Activated T-helper 1 cell treated with anti-CD3 and anti-CD28 coated beads, Interleukin-12 subunit alpha, Interleukin-12 subunit beta, Interleukin-2, Interleukin-4 antibody, amounts not matched to agents 30 ng/mL and 10 ng/mL and 1 ng/mL, durations not matched to agents 14 hours and 24 hours and 36 hours (primary cell): ENCODE measurements at regions not wholly inside any gene's neighbourhood (a gene's known extent, or its start where the extent isn't known, plus 50 kb on each side); places are given as distances from the start of the nearest gene placed in this dataset.
"Not testable (repeated sequence)": the region's sequence is repeated elsewhere in the genome, so short reads cannot be mapped to it uniquely, and the experiment has no call there.

ENCODE experiments used
- DNase-seq: peaks from one replicate; pipeline ENCODE4 v3.0.0; 2021; ENCODE audit warnings: low spot score
- H3K27ac Mint-ChIP-seq: one replicate; pipeline ENCODE4 v1.8.0; 2021; ENCODE audit warnings: mild to moderate bottlenecking, mixed read lengths
- H3K27me3 Mint-ChIP-seq: one replicate; pipeline ENCODE4 v1.8.0; 2022; ENCODE audit warnings: mild to moderate bottlenecking, moderate library complexity, mixed read lengths; ENCODE audit not compliant: insufficient read depth
- H3K36me3 Mint-ChIP-seq: one replicate; pipeline ENCODE4 v1.8.0; 2021; ENCODE audit warnings: low read depth, mixed read lengths
- H3K4me1 Mint-ChIP-seq: one replicate; pipeline ENCODE4 v1.8.0; 2021; ENCODE audit warnings: low read depth, mixed read lengths
- H3K4me3 Mint-ChIP-seq: one replicate; pipeline ENCODE4 v1.8.0; 2021; ENCODE audit warnings: mild to moderate bottlenecking, moderate library complexity, mixed read lengths
- H3K9me3 Mint-ChIP-seq: one replicate; pipeline ENCODE4 v1.8.0; 2021; ENCODE audit warnings: mixed read lengths
- intact Hi-C: fragments of 100-400 bp; cut with micrococcal nuclease; formaldehyde crosslinking; loops from one replicate; pipeline ENCODE4 v1.15.1; 2024

GRCh38 chr1:166627558-166627957 is 211.7 kb upstream of the POGK start:
- Mint-ChIP-seq H3K27me3 (no peaks in the 10 kb centered on the region), H3K27ac (no peak overlapping the region), H3K4me1 (no peaks in the 10 kb centered on the region), H3K4me3 (no peak overlapping the region), H3K9me3 (no peaks in the 10 kb centered on the region), H3K36me3 (no peaks in the 10 kb centered on the region)
- DNase-seq = no peak
- intact Hi-C loops = no loop called here

GRCh38 chr1:166628259-166628658 is 211.0 kb upstream of the POGK start:
- no peak for DNase-seq

GRCh38 chr1:166629946-166630345 is 209.3 kb upstream of the POGK start:
- Mint-ChIP-seq H3K4me1 (no peaks in the 10 kb centered on the region), H3K4me3 (no peak overlapping the region), H3K27ac (no peak overlapping the region), H3K27me3 (peaks cover 2% of the 10 kb centered on the region), H3K36me3 (no peaks in the 10 kb centered on the region), H3K9me3 (no peaks in the 10 kb centered on the region)
- no peak for DNase-seq
- intact Hi-C loops = no loop called here

More at GRCh38 chr1:166628259-166628658, 211.0 kb upstream of the POGK start:
- no peaks in the 10 kb centered on the region for H3K4me1 Mint-ChIP-seq
- H3K9me3 Mint-ChIP-seq = no peaks in the 10 kb centered on the region
- H3K27me3 Mint-ChIP-seq = no peaks in the 10 kb centered on the region
- H3K36me3 Mint-ChIP-seq = no peaks in the 10 kb centered on the region
- intact Hi-C loops = no loop called here
- H3K27ac Mint-ChIP-seq = no peak overlapping the region
- no peak overlapping the region for H3K4me3 Mint-ChIP-seq

GRCh38 chr1:166630369-166630768 is 208.9 kb upstream of the POGK start:
- intact Hi-C loops = no loop called here
- Mint-ChIP-seq H3K9me3 (no peaks in the 10 kb centered on the region), H3K4me3 (no peak overlapping the region), H3K4me1 (no peaks in the 10 kb centered on the region), H3K27me3 (peaks cover 2% of the 10 kb centered on the region), H3K36me3 (no peaks in the 10 kb centered on the region), H3K27ac (no peak overlapping the region)
- no peak for DNase-seq

- Mint-ChIP-seq H3K27me3 (peaks cover 2% of the 10 kb centered on the region), H3K27ac (no peak overlapping the region), H3K36me3 (no peaks in the 10 kb centered on the region), H3K4me1 (no peaks in the 10 kb centered on the region), H3K4me3 (no peak overlapping the region), H3K9me3 (no peaks in the 10 kb centered on the region)
- DNase-seq = no peak
- intact Hi-C loops = no loop called here
These were observed 201.1 kb upstream of the POGK start for GRCh38 chr1:166638137-166638536.

GRCh38 chr1:166657228-166657627 is 182.0 kb upstream of the POGK start:
- H3K36me3 Mint-ChIP-seq, H3K27me3 Mint-ChIP-seq, DNase-seq, intact Hi-C loops, H3K4me1 Mint-ChIP-seq, H3K4me3 Mint-ChIP-seq, H3K9me3 Mint-ChIP-seq, H3K27ac Mint-ChIP-seq: not testable (repeated sequence)

- H3K4me1 Mint-ChIP-seq, H3K27ac Mint-ChIP-seq, H3K36me3 Mint-ChIP-seq, DNase-seq, intact Hi-C loops, H3K27me3 Mint-ChIP-seq, H3K4me3 Mint-ChIP-seq, H3K9me3 Mint-ChIP-seq: not testable (repeated sequence)
These were observed 172.5 kb upstream of the POGK start for GRCh38 chr1:166666790-166667189.

GRCh38 chr1:166667600-166667999 is 171.7 kb upstream of the POGK start:
- H3K27ac Mint-ChIP-seq, H3K9me3 Mint-ChIP-seq, H3K4me1 Mint-ChIP-seq, H3K4me3 Mint-ChIP-seq, H3K27me3 Mint-ChIP-seq, DNase-seq, H3K36me3 Mint-ChIP-seq, intact Hi-C loops: not testable (repeated sequence)

- H3K27me3 Mint-ChIP-seq = no peaks in the 10 kb centered on the region
- H3K27ac Mint-ChIP-seq = no peak overlapping the region
These were observed 167.6 kb upstream of the POGK start for GRCh38 chr1:166671627-166672026.

GRCh38 chr1:166673722-166674121 is 165.6 kb upstream of the POGK start:
- H3K36me3 Mint-ChIP-seq = no peaks in the 10 kb centered on the region
- H3K4me3 Mint-ChIP-seq = no peak overlapping the region
- no peaks in the 10 kb centered on the region for H3K9me3 Mint-ChIP-seq
- H3K27ac Mint-ChIP-seq = no peak overlapping the region
- H3K4me1 Mint-ChIP-seq = peaks cover 5% of the 10 kb centered on the region
- DNase-seq = no peak
- H3K27me3 Mint-ChIP-seq = peaks cover 3% of the 10 kb centered on the region
- intact Hi-C loops = no loop called here

More at GRCh38 chr1:166671627-166672026, 167.6 kb upstream of the POGK start:
- Mint-ChIP-seq H3K36me3 (no peaks in the 10 kb centered on the region), H3K4me1 (peaks cover 5% of the 10 kb centered on the region), H3K4me3 (no peak overlapping the region), H3K9me3 (no peaks in the 10 kb centered on the region)
- no peak for DNase-seq
- intact Hi-C loops = no loop called here

- no peak for DNase-seq
- no peak overlapping the region for H3K27ac Mint-ChIP-seq
- intact Hi-C loops = no loop called here
- H3K9me3 Mint-ChIP-seq = no peaks in the 10 kb centered on the region
- H3K4me1 Mint-ChIP-seq = peaks cover 5% of the 10 kb centered on the region
- no peak overlapping the region for H3K4me3 Mint-ChIP-seq
- H3K36me3 Mint-ChIP-seq = no peaks in the 10 kb centered on the region
- H3K27me3 Mint-ChIP-seq = peaks cover 3% of the 10 kb centered on the region
These were observed 164.1 kb upstream of the POGK start for GRCh38 chr1:166675213-166675612.

- intact Hi-C loops = no loop called here
- H3K27me3 Mint-ChIP-seq = peaks cover 3% of the 10 kb centered on the region
- H3K4me3 Mint-ChIP-seq = no peak overlapping the region
- no peaks in the 10 kb centered on the region for H3K36me3 Mint-ChIP-seq
- H3K27ac Mint-ChIP-seq = no peak overlapping the region
- H3K9me3 Mint-ChIP-seq = no peaks in the 10 kb centered on the region
- no peak for DNase-seq
- peaks cover 5% of the 10 kb centered on the region for H3K4me1 Mint-ChIP-seq
These were observed 162.3 kb upstream of the POGK start for GRCh38 chr1:166676981-166677380.

GRCh38 chr1:166679369-166679768 is 159.9 kb upstream of the POGK start:
- H3K4me1 Mint-ChIP-seq = no peaks in the 10 kb centered on the region
- H3K27ac Mint-ChIP-seq = no peak overlapping the region
- intact Hi-C loops = no loop called here
- no peaks in the 10 kb centered on the region for H3K36me3 Mint-ChIP-seq
- DNase-seq = no peak
- peaks cover 3% of the 10 kb centered on the region for H3K27me3 Mint-ChIP-seq
- no peaks in the 10 kb centered on the region for H3K9me3 Mint-ChIP-seq
- no peak overlapping the region for H3K4me3 Mint-ChIP-seq

GRCh38 chr1:166682588-166682987 is 156.7 kb upstream of the POGK start:
- intact Hi-C loops = no loop called here
- Mint-ChIP-seq H3K27me3 (peaks cover 3% of the 10 kb centered on the region), H3K9me3 (peaks cover 6% of the 10 kb centered on the region), H3K36me3 (no peaks in the 10 kb centered on the region), H3K27ac (no peak overlapping the region), H3K4me1 (no peaks in the 10 kb centered on the region), H3K4me3 (no peak overlapping the region)
- no peak for DNase-seq
